ENCODE measurements at regions not wholly inside any gene's neighbourhood (a gene's known extent, or its start where the extent isn't known, plus 50 kb on each side); places are given as distances from the start of the nearest gene placed in this dataset.

- peaks cover 4 to 23% of the 10 kb centered on the region in 2 experiments for H3K79me1 ChIP-seq (ENCODE audit: low read depth in 1 of 2, low read length in 2 of 2)
- H4K91ac ChIP-seq (ENCODE audit: insufficient read depth, low read depth, low read length), result peak overlapping the region; percentile 73; the same call in 1 of the 2 replicates
- H3K4me3 ChIP-seq (ENCODE audit: insufficient read depth, low read depth, low read length), result no peak overlapping the region
- H2AK9ac ChIP-seq (replicated peaks; ENCODE audit: low read depth, low read length, poor library complexity), result no peak overlapping the region
- peaks cover 12% of the 10 kb centered on the region for H3K4me1 ChIP-seq (ENCODE audit: control insufficient read depth, insufficient read depth, low read length)
- H3K18ac ChIP-seq (ENCODE audit: low read depth, low read length), result peak overlapping the region; percentile 87; the same call in 1 of the 2 replicates
- H2AFZ ChIP-seq (replicated peaks; ENCODE audit: low read length, poor library complexity), result no peak overlapping the region
- H3K56ac ChIP-seq (ENCODE audit: extremely low read depth, insufficient read depth, low read length), result no peak overlapping the region
- no peak overlapping the region for H3K4me2 ChIP-seq (ENCODE audit: low read depth, low read length)
- ATAC-seq (ENCODE audit: low read depth) (no peak), DNase-seq (no peak)
- peak overlapping the region in 1 of 2 experiments; percentile 52; a peak in 1 of 4 replicates for H4K8ac ChIP-seq (ENCODE audit: low read depth in 2 of 2, low read length in 2 of 2)
- TF ChIP-seq MAZ (IDR thresholded peaks at IDR 0.05; ENCODE audit: borderline replicate concordance, low read depth, low read length) (no peak), BHLHE40 (IDR thresholded peaks at IDR 0.05; ENCODE audit: low read depth, low read length) (no peak), RCOR1 (IDR thresholded peaks at IDR 0.05; ENCODE audit: insufficient replicate concordance, low read length) (no peak), RAD21 (IDR thresholded peaks at IDR 0.05; ENCODE audit: low read length) (no peak), RFX5 (IDR thresholded peaks at IDR 0.05; ENCODE audit: low read depth, low read length) (no peak), MXI1 (IDR thresholded peaks at IDR 0.05; ENCODE audit: borderline replicate concordance, low read depth, low read length) (no peak), NFE2L2 (IDR thresholded peaks at IDR 0.05; ENCODE audit: low read depth, low read length) (no peak), USF2 (IDR thresholded peaks at IDR 0.05; ENCODE audit: low read depth, low read length) (no peak), MAFK (IDR thresholded peaks at IDR 0.05; ENCODE audit: low read depth, low read length) (no peak), CEBPB (IDR thresholded peaks at IDR 0.05; ENCODE audit: low read depth, low read length) (no peak), FOS (IDR thresholded peaks at IDR 0.05; ENCODE audit: low read depth, low read length) (no peak), POLR2A (IDR thresholded peaks at IDR 0.05; ENCODE audit: low read depth, low read length) (no peak), ELK1 (IDR thresholded peaks at IDR 0.05; ENCODE audit: borderline replicate concordance, low read depth, low read length) (no peak), SMC3 (IDR thresholded peaks at IDR 0.05; ENCODE audit: low read depth, low read length) (no peak), CHD1 (IDR thresholded peaks at IDR 0.05; ENCODE audit: low read depth, low read length) (no peak)
- H3K14ac ChIP-seq (replicated peaks; ENCODE audit: low read depth, low read length), result peak overlapping the region; percentile 72
- ChIA-PET CTCF (no interaction called here), POLR2A (ENCODE audit: unreplicated experiment) (no interaction called here)
- in situ Hi-C loops (cut with MboI; ENCODE audit: low sequenced_read_pairs) (loop anchor here (10.0 kb wide), 1 partner anchor 185 kb away; the partner anchor contains the start of gene SLC38A2), intact Hi-C loops (cut with micrococcal nuclease) (loop anchor here (5.0 kb wide), 1 partner anchor 87 kb away; no protein-coding TSS in a partner anchor), dilution Hi-C loops (cut with HindIII; ENCODE audit: low sequenced_read_pairs, unreplicated experiment) (no loop called here)
- H3K27me3 ChIP-seq (ENCODE audit: control insufficient read depth, insufficient read depth, low read length), result no peaks in the 10 kb centered on the region
- no peak overlapping the region; the same call in 1 of the 2 replicates for H4K5ac ChIP-seq (ENCODE audit: low read depth, low read length)
- H4K20me1 ChIP-seq (ENCODE audit: insufficient read depth, low read length), result no peaks in the 10 kb centered on the region
- peak overlapping the region; percentile 58; the same call in 1 of the 2 replicates for H3K4ac ChIP-seq (ENCODE audit: low read depth, low read length)
- H3K27ac ChIP-seq (ENCODE audit: insufficient read depth, low read length), result no peak overlapping the region
- H3K9me1 ChIP-seq (ENCODE audit: insufficient read depth, low read length), result peaks cover 6% of the 10 kb centered on the region
- no peak overlapping the region for H3K9ac ChIP-seq (ENCODE audit: low read depth, low read length)
- BruUV-seq (replicated peaks), result no TSS peak
- H2BK5ac ChIP-seq (ENCODE audit: low read depth, low read length, poor library complexity, severe bottlenecking), result peak overlapping the region; percentile 38
- no peaks in the 10 kb centered on the region for H3K36me3 ChIP-seq (ENCODE audit: control insufficient read depth, insufficient read depth, low read length)
- peak overlapping the region; percentile 35; the same call in 1 of the 2 replicates for H2AK5ac ChIP-seq (ENCODE audit: low read depth, low read length)
- WGBS, 2 experiments (ENCODE audit: extremely low coverage in 2 of 2, insufficient read length in 1 of 2), result no CpG with 5 or more reads among the region's 5 CpGs
- no peaks in the 10 kb centered on the region for H3K9me3 ChIP-seq (ENCODE audit: control insufficient read depth, insufficient read depth, low read length)
- 0 out of 2 replicates have a peak overlapping the region, but pooled peaks have one; percentile 51 for H3K23ac ChIP-seq (ENCODE audit: low read depth, low read length)
- peak overlapping the region; percentile 97 for H2BK120ac ChIP-seq (ENCODE audit: low read depth, low read length)
- H2BK15ac ChIP-seq (ENCODE audit: low read depth, low read length), result peak overlapping the region; percentile 86; the same call in 2 of the 3 replicates
- H2BK20ac ChIP-seq (ENCODE audit: low read depth, low read length), result peak overlapping the region; percentile 89
Observed at GRCh38 chr12:46559311-46559710, 186.7 kb upstream of the SLC38A2 start.

Measured in IMR-90 (cell line).